Islet of Langerhans (tissue), 1 donor: ENCODE measurements at regions not wholly inside any gene's neighbourhood (a gene's known extent, or its start where the extent isn't known, plus 50 kb on each side); places are given as distances from the start of the nearest gene placed in this dataset.

ENCODE experiments used
- FAIRE-seq: peaks from one replicate; lab custom pipeline; 2011; peaks lifted over from hg19 to GRCh38; lab: Jason Lieb, UNC

GRCh38 chr12:88994971-88995370, 357.3 kb downstream of the DUSP6 start:
- no peak for FAIRE-seq

- no peak for FAIRE-seq
Measured at GRCh38 chr12:88994537-88994936, 357.8 kb downstream of the DUSP6 start.

- peak; percentile 95 for FAIRE-seq
Measured at GRCh38 chr12:88993651-88994050, 358.6 kb downstream of the DUSP6 start.

GRCh38 chr12:88986056-88986455, 366.2 kb downstream of the DUSP6 start:
- FAIRE-seq, result no peak

GRCh38 chr12:88985631-88986030, 366.7 kb downstream of the DUSP6 start:
- no peak for FAIRE-seq

- FAIRE-seq, result no peak
Measured at GRCh38 chr12:88985011-88985410, 367.3 kb downstream of the DUSP6 start.

GRCh38 chr12:88982694-88983093, 369.6 kb downstream of the DUSP6 start:
- no peak for FAIRE-seq

GRCh38 chr12:88977115-88977514, 375.2 kb downstream of the DUSP6 start:
- FAIRE-seq, result no peak

- no peak for FAIRE-seq
Measured at GRCh38 chr12:88973998-88974397, 378.3 kb downstream of the DUSP6 start.

GRCh38 chr12:88970740-88971139, 381.6 kb downstream of the DUSP6 start:
- no peak for FAIRE-seq

- no peak for FAIRE-seq
Measured at GRCh38 chr12:88969127-88969526, 383.2 kb downstream of the DUSP6 start.

GRCh38 chr12:88960213-88960878, 380.1 kb upstream of the KITLG start:
- FAIRE-seq, result no peak

- no peak for FAIRE-seq
Measured at GRCh38 chr12:88958946-88959345, 378.7 kb upstream of the KITLG start.

GRCh38 chr12:88958153-88958552, 377.9 kb upstream of the KITLG start:
- no peak for FAIRE-seq

GRCh38 chr12:88957358-88957757, 377.1 kb upstream of the KITLG start:
- no peak for FAIRE-seq

- FAIRE-seq, result no peak
Measured at GRCh38 chr12:88955531-88955930, 375.3 kb upstream of the KITLG start.

- FAIRE-seq, result no peak
Measured at GRCh38 chr12:88953029-88953586, 372.8 kb upstream of the KITLG start.

- FAIRE-seq, result no peak
Measured at GRCh38 chr12:88952562-88952942, 372.3 kb upstream of the KITLG start.

- no peak for FAIRE-seq
Measured at GRCh38 chr12:88951860-88952561, 371.7 kb upstream of the KITLG start.

- no peak for FAIRE-seq
Measured at GRCh38 chr12:88951177-88951576, 370.9 kb upstream of the KITLG start.

GRCh38 chr12:88947486-88948043, 367.3 kb upstream of the KITLG start:
- FAIRE-seq, result no peak

GRCh38 chr12:88946372-88946997, 366.2 kb upstream of the KITLG start:
- no peak for FAIRE-seq
